GM23338 (cell line): ENCODE measurements at regions not wholly inside any gene's neighbourhood (a gene's known extent, or its start where the extent isn't known, plus 50 kb on each side); places are given as distances from the start of the nearest gene placed in this dataset.

Source experiments
- CREB1 ChIP-seq: fragments of 250-450 bp; sonication (Bioruptor Pico); IDR thresholded peaks from 2 replicates; pipeline ENCODE4 v1.5.0; 2020; ENCODE audit warnings: low read depth, mild to moderate bottlenecking, moderate library complexity
- ETS1 ChIP-seq: IDR thresholded peaks from 2 replicates; pipeline ENCODE4 v1.6.1; 2016; ENCODE audit warnings: antibody characterized with exemption
- EZH2 ChIP-seq: fragments of 200-600 bp; sonication (generic); IDR thresholded peaks from one replicate; pipeline ENCODE4 v1.8.0; 2017; ENCODE audit warnings: antibody characterized with exemption, mild to moderate bottlenecking, low read depth; ENCODE audit not compliant: unreplicated experiment
- EZH2phosphoT487 ChIP-seq: fragments of 200-600 bp; sonication (generic); IDR thresholded peaks from one replicate; pipeline ENCODE4 v1.8.1; 2018; ENCODE audit warnings: antibody characterized with exemption; ENCODE audit not compliant: unreplicated experiment
- JUNB ChIP-seq: IDR thresholded peaks from one replicate; pipeline ENCODE4 v1.6.1; 2016; ENCODE audit warnings: antibody characterized with exemption; ENCODE audit not compliant: unreplicated experiment
- POLR2AphosphoS5 ChIP-seq: IDR thresholded peaks from 2 replicates; pipeline ENCODE4 v1.6.1; 2016; ENCODE audit warnings: antibody characterized with exemption, low read depth
- ZNF114 ChIP-seq: fragments of 250-450 bp; sonication (Bioruptor Pico); IDR thresholded peaks from 2 replicates; pipeline ENCODE4 v1.5.0; 2020; ENCODE audit warnings: mild to moderate bottlenecking, moderate library complexity
- ZNF331 ChIP-seq: fragments of 250-450 bp; sonication (Bioruptor Pico); IDR thresholded peaks from 2 replicates; pipeline ENCODE4 v1.5.0; 2020; ENCODE audit warnings: low read depth, mild to moderate bottlenecking, moderate library complexity
- ZNF462 ChIP-seq: fragments of 250-450 bp; sonication (Bioruptor Pico); IDR thresholded peaks from 2 replicates; pipeline ENCODE4 v1.5.0; 2020; ENCODE audit warnings: mild to moderate bottlenecking, moderate library complexity
- TF ChIP-seq, protein P1 (sequence below), 2 experiments: fragments of 200-600 bp in 1 of 2; sonication (generic) in 1 of 2; conservative IDR thresholded peaks; 2 replicates each; pipeline versions ENCODE4 v1.5.1 to v1.6.1; 2016 to 2017; ENCODE audit warnings: antibody characterized with exemption in 2 of 2, low read depth in 2 of 2, mild to moderate bottlenecking in 2 of 2, moderate library complexity in 1 of 2
- TF ChIP-seq, protein P2 (sequence below): IDR thresholded peaks from one replicate; pipeline ENCODE4 v1.6.1; 2018; ENCODE audit warnings: antibody characterized with exemption; ENCODE audit not compliant: unreplicated experiment

DNA sequence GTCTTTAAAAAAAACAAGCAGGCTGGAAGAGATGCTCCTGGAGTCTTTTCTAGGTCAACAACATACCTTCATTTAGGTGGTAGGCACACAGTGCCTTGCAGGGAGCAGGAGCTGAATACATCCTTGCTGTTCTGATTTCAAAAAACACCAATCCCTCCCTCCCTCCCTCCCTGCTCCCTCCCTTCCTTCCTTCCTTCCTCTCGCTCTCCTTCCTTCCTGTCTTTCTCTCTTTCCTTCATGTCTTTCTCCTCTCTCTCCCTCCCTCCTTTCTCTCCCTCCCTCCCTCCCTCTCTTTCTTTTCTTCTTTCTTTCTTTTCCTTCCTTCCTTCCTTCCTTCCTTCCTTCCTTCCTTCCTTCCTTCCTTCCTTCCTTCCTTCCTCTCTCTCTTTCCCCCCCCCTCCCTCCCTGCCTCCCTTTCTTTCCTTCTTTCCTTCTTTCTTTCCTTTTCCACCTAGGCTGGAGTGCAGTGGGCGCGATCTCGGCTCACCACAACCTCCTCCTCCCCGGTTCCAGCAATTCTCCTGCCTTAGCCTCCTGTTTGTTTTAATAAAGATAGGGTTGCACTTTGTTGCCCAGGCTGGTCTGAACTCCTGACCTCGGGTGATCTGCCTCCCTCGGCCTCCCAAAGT lies 245.1 kb downstream of the MIAT start:
- TF ChIP-seq, protein P1, sequence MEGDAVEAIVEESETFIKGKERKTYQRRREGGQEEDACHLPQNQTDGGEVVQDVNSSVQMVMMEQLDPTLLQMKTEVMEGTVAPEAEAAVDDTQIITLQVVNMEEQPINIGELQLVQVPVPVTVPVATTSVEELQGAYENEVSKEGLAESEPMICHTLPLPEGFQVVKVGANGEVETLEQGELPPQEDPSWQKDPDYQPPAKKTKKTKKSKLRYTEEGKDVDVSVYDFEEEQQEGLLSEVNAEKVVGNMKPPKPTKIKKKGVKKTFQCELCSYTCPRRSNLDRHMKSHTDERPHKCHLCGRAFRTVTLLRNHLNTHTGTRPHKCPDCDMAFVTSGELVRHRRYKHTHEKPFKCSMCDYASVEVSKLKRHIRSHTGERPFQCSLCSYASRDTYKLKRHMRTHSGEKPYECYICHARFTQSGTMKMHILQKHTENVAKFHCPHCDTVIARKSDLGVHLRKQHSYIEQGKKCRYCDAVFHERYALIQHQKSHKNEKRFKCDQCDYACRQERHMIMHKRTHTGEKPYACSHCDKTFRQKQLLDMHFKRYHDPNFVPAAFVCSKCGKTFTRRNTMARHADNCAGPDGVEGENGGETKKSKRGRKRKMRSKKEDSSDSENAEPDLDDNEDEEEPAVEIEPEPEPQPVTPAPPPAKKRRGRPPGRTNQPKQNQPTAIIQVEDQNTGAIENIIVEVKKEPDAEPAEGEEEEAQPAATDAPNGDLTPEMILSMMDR (conservative IDR thresholded peaks at IDR 0.05; ENCODE audit: low read depth in 2 of 2): no peak
- TF ChIP-seq, protein P2, sequence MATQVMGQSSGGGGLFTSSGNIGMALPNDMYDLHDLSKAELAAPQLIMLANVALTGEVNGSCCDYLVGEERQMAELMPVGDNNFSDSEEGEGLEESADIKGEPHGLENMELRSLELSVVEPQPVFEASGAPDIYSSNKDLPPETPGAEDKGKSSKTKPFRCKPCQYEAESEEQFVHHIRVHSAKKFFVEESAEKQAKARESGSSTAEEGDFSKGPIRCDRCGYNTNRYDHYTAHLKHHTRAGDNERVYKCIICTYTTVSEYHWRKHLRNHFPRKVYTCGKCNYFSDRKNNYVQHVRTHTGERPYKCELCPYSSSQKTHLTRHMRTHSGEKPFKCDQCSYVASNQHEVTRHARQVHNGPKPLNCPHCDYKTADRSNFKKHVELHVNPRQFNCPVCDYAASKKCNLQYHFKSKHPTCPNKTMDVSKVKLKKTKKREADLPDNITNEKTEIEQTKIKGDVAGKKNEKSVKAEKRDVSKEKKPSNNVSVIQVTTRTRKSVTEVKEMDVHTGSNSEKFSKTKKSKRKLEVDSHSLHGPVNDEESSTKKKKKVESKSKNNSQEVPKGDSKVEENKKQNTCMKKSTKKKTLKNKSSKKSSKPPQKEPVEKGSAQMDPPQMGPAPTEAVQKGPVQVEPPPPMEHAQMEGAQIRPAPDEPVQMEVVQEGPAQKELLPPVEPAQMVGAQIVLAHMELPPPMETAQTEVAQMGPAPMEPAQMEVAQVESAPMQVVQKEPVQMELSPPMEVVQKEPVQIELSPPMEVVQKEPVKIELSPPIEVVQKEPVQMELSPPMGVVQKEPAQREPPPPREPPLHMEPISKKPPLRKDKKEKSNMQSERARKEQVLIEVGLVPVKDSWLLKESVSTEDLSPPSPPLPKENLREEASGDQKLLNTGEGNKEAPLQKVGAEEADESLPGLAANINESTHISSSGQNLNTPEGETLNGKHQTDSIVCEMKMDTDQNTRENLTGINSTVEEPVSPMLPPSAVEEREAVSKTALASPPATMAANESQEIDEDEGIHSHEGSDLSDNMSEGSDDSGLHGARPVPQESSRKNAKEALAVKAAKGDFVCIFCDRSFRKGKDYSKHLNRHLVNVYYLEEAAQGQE: no peak
- no peak for TF ChIP-seq EZH2
- TF ChIP-seq ZNF462: no peak
- no peak for TF ChIP-seq CREB1 (CRISPR knock-in tag)
- no peak for TF ChIP-seq ZNF331 (CRISPR knock-in tag)
- TF ChIP-seq EZH2phosphoT487: no peak
- no peak for TF ChIP-seq JUNB
- no peak for TF ChIP-seq POLR2AphosphoS5
- TF ChIP-seq ZNF114 (CRISPR knock-in tag): no peak
- no peak for TF ChIP-seq ETS1
